Stimulated activated CD4-positive, alpha-beta T cell treated with anti-CD3 and anti-CD28 coated beads, Interleukin-12 subunit alpha, Interleukin-12 subunit beta, amount 100 ng/mL, for 48 hours (primary cell): ENCODE measurements at regions not wholly inside any gene's neighbourhood (a gene's known extent, or its start where the extent isn't known, plus 50 kb on each side); places are given as distances from the start of the nearest gene placed in this dataset.

Source experiments
- DNase-seq, 3 donors: peaks; one replicate each; pipeline ENCODE4 v3.0.0-alpha.2; 2020; ENCODE audit warnings: low read depth in 2 of 3, low spot score in 1 of 3

- no peak for DNase-seq
These were observed 221.1 kb upstream of the THBS1 start for GRCh38 chr15:39359771-39360170.

GRCh38 chr15:39360452-39360851, 220.4 kb upstream of the THBS1 start:
- no peak for DNase-seq

- no peak for DNase-seq
These were observed 219.4 kb upstream of the THBS1 start for GRCh38 chr15:39361497-39361896.

GRCh38 chr15:39362821-39363561, 217.9 kb upstream of the THBS1 start:
- no peak for DNase-seq

GRCh38 chr15:39363761-39364586, 216.9 kb upstream of the THBS1 start:
- DNase-seq, result no peak

- DNase-seq, result no peak
These were observed 216.2 kb upstream of the THBS1 start for GRCh38 chr15:39364721-39365120.

- no peak for DNase-seq
These were observed 215.7 kb upstream of the THBS1 start for GRCh38 chr15:39365161-39365560.

GRCh38 chr15:39365873-39366272, 215.0 kb upstream of the THBS1 start:
- DNase-seq, result no peak

GRCh38 chr15:39367596-39367995, 213.3 kb upstream of the THBS1 start:
- no peak for DNase-seq

- DNase-seq, result no peak
These were observed 211.1 kb upstream of the THBS1 start for GRCh38 chr15:39369768-39370167.

- DNase-seq, result no peak
These were observed 204.4 kb upstream of the THBS1 start for GRCh38 chr15:39376371-39376909.

- no peak for DNase-seq
These were observed 199.4 kb upstream of the THBS1 start for GRCh38 chr15:39381517-39381916.

- DNase-seq, result no peak
These were observed 192.8 kb upstream of the THBS1 start for GRCh38 chr15:39388118-39388517.

- no peak for DNase-seq
These were observed 189.6 kb upstream of the THBS1 start for GRCh38 chr15:39391230-39391629.

GRCh38 chr15:39392469-39393047, 188.3 kb upstream of the THBS1 start:
- DNase-seq, result no peak

GRCh38 chr15:39393575-39394335, 187.1 kb upstream of the THBS1 start:
- DNase-seq, result no peak

- DNase-seq, result no peak
These were observed 186.4 kb upstream of the THBS1 start for GRCh38 chr15:39394496-39394895.

GRCh38 chr15:39396979-39397615, 183.8 kb upstream of the THBS1 start:
- DNase-seq, result no peak

GRCh38 chr15:39397883-39398282, 183.0 kb upstream of the THBS1 start:
- no peak for DNase-seq

GRCh38 chr15:39399600-39399999, 181.3 kb upstream of the THBS1 start:
- DNase-seq, result no peak

- DNase-seq, result no peak
These were observed 180.9 kb upstream of the THBS1 start for GRCh38 chr15:39400002-39400401.
